ENCODE measurements at regions not wholly inside any gene's neighbourhood (a gene's known extent, or its start where the extent isn't known, plus 50 kb on each side); places are given as distances from the start of the nearest gene placed in this dataset.

GRCh38 chr9:20276762-20277161 lies 345.5 kb downstream of the MLLT3 start:
- TF ChIP-seq, protein P1, sequence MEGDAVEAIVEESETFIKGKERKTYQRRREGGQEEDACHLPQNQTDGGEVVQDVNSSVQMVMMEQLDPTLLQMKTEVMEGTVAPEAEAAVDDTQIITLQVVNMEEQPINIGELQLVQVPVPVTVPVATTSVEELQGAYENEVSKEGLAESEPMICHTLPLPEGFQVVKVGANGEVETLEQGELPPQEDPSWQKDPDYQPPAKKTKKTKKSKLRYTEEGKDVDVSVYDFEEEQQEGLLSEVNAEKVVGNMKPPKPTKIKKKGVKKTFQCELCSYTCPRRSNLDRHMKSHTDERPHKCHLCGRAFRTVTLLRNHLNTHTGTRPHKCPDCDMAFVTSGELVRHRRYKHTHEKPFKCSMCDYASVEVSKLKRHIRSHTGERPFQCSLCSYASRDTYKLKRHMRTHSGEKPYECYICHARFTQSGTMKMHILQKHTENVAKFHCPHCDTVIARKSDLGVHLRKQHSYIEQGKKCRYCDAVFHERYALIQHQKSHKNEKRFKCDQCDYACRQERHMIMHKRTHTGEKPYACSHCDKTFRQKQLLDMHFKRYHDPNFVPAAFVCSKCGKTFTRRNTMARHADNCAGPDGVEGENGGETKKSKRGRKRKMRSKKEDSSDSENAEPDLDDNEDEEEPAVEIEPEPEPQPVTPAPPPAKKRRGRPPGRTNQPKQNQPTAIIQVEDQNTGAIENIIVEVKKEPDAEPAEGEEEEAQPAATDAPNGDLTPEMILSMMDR (IDR thresholded peaks at IDR 0.05; ENCODE audit: insufficient read depth, missing control alignments): no peak
- DNase-seq (ENCODE audit: insufficient read length, low spot score) (no peak), FAIRE-seq (no peak)

DNA sequence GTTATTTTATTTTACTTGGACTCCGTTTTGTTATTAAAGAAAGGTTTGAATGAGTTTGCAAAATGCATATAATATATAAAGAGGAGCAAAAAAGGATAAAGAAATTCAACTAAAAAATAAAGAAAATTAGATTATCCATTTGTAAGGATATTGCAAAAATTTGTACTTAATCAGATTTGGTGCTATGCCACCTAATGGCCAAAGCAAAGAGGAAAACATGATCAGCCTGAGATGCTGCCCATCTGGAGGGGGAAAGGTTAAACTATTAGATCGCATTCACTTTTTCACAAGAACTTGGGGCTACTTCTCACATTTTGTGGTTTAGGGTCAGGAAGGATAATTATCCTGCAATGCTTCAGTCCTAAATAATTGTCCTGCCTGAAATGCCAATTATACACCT lies 350.6 kb downstream of the MLLT3 start:
- no peak for DNase-seq (ENCODE audit: insufficient read length, low spot score)
- TF ChIP-seq, protein P1 (IDR thresholded peaks at IDR 0.05; ENCODE audit: insufficient read depth, missing control alignments): peak; percentile 11
- no peak for FAIRE-seq

DNA sequence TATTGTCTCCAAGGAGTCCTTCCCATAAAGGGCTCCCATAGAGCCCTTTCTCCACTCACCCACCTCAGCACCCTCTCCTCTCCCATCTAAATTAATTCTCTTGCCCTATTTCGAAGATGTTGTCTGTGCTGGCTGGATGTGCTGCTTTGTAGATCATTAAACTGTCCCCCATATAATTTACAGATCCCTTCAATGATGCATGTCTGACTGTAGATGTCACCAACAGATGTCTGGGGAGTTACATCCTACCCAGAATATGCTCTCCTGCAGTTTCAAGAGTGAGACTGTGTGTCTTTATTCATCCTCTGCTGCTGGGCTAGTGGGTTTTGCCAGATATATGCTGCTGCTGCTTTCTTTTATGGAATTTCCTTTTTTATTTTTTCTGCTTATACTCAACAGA lies 351.2 kb downstream of the MLLT3 start:
- DNase-seq (ENCODE audit: insufficient read length, low spot score) (no peak), FAIRE-seq (no peak)
- TF ChIP-seq, protein P1 (IDR thresholded peaks at IDR 0.05; ENCODE audit: insufficient read depth, missing control alignments): no peak

DNA sequence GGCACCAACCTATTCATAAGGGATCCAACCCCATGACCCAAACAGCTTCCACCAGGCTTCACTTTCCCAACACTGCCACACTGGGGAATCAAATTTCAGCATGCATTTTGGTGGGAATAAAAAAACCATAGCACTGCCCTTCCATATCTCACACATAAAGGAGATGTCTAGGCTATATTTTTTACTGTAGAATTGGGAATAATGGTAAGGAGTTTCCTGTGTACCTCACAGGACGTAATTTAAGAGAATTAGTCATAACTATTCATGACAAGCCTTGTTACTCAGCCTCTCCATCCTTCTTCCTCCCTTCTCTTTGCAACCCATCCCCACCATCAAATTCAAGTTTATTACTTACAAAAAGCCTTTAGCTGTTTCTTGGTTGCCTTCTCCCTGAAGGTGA lies 352.1 kb downstream of the MLLT3 start:
- no peak for DNase-seq (ENCODE audit: insufficient read length, low spot score)
- FAIRE-seq: no peak
- TF ChIP-seq, protein P1 (IDR thresholded peaks at IDR 0.05; ENCODE audit: insufficient read depth, missing control alignments): no peak

DNA sequence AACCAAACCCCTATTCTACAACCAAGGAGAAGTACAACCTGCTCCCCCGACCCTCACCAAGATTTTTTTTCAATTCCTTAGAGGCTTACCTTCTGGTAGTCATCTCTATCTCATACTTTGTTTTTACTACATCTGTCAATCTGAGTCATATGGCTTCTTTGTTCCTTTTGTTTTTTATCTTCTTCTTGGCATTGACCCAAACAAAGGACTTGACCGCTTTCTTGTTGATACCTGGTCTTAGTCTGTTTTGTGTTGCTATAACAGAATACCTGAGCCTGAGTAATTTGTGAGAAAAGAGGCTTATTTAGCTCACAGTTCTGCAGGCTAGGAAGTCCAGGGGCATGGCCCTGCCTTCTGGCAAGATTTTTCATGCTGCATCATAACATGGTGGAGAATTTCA lies 352.7 kb downstream of the MLLT3 start:
- FAIRE-seq: no peak
- TF ChIP-seq, protein P1 (IDR thresholded peaks at IDR 0.05; ENCODE audit: insufficient read depth, missing control alignments): no peak

GRCh38 chr9:20264896-20265295 lies 357.4 kb downstream of the MLLT3 start:
- DNase-seq (ENCODE audit: insufficient read length, low spot score) (no peak), FAIRE-seq (no peak)
- TF ChIP-seq, protein P1 (IDR thresholded peaks at IDR 0.05; ENCODE audit: insufficient read depth, missing control alignments): no peak

More for the DNA sequence above, 352.7 kb downstream of the MLLT3 start:
- no peak for DNase-seq (ENCODE audit: insufficient read length, low spot score)

DNA sequence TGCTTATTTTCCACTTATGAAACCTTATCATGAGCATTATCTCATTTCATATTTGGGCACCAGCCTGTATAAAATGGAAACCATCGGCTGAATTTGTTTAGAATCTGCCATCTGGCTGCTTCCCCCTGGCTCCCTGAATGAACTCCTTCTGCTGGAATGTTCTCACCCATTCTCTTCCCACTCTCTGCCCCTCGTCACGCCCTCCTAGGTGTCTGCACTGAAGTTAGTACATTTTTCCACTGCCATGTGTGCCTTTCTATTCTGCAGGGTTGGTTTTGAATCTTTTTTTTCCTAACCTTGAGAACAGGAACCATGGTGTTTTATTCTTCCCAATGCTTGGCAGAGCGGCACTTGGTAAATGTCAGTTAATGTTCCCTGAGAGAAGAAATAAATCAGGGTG lies 359.7 kb downstream of the MLLT3 start:
- FAIRE-seq: no peak
- TF ChIP-seq, protein P1 (IDR thresholded peaks at IDR 0.05; ENCODE audit: insufficient read depth, missing control alignments): no peak
- DNase-seq (ENCODE audit: insufficient read length, low spot score): no peak

Data from D721Med (cell line).